ENCODE measurements at regions not wholly inside any gene's neighbourhood (a gene's known extent, or its start where the extent isn't known, plus 50 kb on each side); places are given as distances from the start of the nearest gene placed in this dataset.

- peaks cover 0 to 3% (median 0%) of the 10 kb centered on the region in 4 experiments; a peak in 1 of 7 replicates for H3K4me1 ChIP-seq (replicated peaks in 1 of 4; ENCODE audit: control insufficient read depth in 3 of 4, insufficient read depth in 4 of 4, low read length in 3 of 4)
- H3K36me3 ChIP-seq (ENCODE audit: control insufficient read depth in 2 of 4, insufficient read depth in 4 of 4, low read length in 3 of 4) = no peaks in the 10 kb centered on the region
- no peak overlapping the region for H3K56ac ChIP-seq (replicated peaks; ENCODE audit: insufficient read length, low read depth, low read length)
- H3K27me3 ChIP-seq (replicated peaks in 1 of 4; ENCODE audit: control insufficient read depth in 3 of 4, extremely low read depth in 1 of 4, insufficient read depth in 3 of 4, low read length in 3 of 4) = no peaks in the 10 kb centered on the region
- H2BK15ac ChIP-seq (ENCODE audit: low read length) = no peak overlapping the region
- no peak overlapping the region for H3K14ac ChIP-seq (ENCODE audit: insufficient read length)
- H3K79me2 ChIP-seq (ENCODE audit: control insufficient read depth in 1 of 2, insufficient read depth in 2 of 2, low read length in 2 of 2) = no peaks in the 10 kb centered on the region
- TF ChIP-seq ASH2L (IDR thresholded peaks at IDR 0.05; ENCODE audit: low read length) (no peak), POLR2AphosphoS5 (IDR thresholded peaks at IDR 0.05; ENCODE audit: low read depth, low read length) (no peak), POLR2A (IDR thresholded peaks at IDR 0.05; ENCODE audit: control extremely low read depth in 1 of 2, low read depth in 2 of 2, low read length in 2 of 2) (no peak), SP4 (IDR thresholded peaks at IDR 0.05; ENCODE audit: low read length) (no peak), E2F6 (IDR thresholded peaks at IDR 0.05) (no peak), BRCA1 (IDR thresholded peaks at IDR 0.05; ENCODE audit: low read depth, low read length) (no peak), TAF1 (IDR thresholded peaks at IDR 0.05; ENCODE audit: low read depth, low read length) (no peak), BCL11A (IDR thresholded peaks at IDR 0.05; ENCODE audit: low read depth in 2 of 2, low read length in 2 of 2) (no peak)
- no peak overlapping the region for H2BK12ac ChIP-seq (ENCODE audit: low read depth, low read length)
- no peak overlapping the region for H3K4me3 ChIP-seq (ENCODE audit: extremely low read depth in 1 of 4, insufficient read depth in 2 of 4, low read depth in 3 of 4, low read length in 4 of 4)
- H2BK120ac ChIP-seq (replicated peaks; ENCODE audit: low read depth, low read length) = no peak overlapping the region
- H3K9me3 ChIP-seq (ENCODE audit: insufficient read depth in 2 of 2, low read depth in 1 of 2, low read length in 1 of 2) = no peaks in the 10 kb centered on the region
- H2BK20ac ChIP-seq (ENCODE audit: low read length) = no peak overlapping the region
- H3K18ac ChIP-seq (ENCODE audit: extremely low read depth, low read length) = no peak overlapping the region
- no peak overlapping the region for H3K4me2 ChIP-seq (ENCODE audit: insufficient read depth in 1 of 2, low read depth in 2 of 2, low read length in 2 of 2)
- no peak overlapping the region for H2AFZ ChIP-seq (ENCODE audit: low read length)
- no peak overlapping the region for H4K8ac ChIP-seq (ENCODE audit: extremely low read depth, insufficient read depth, low read length)
- H2BK5ac ChIP-seq (ENCODE audit: low read depth, low read length) = no peak overlapping the region
- no peak overlapping the region for H4K5ac ChIP-seq (ENCODE audit: insufficient read length, low read depth, low read length)
- H3K23me2 ChIP-seq (ENCODE audit: low read depth, low read length) = no peaks in the 10 kb centered on the region
- DNase-seq (ENCODE audit: low read depth in 1 of 2, low spot score in 2 of 2) (no peak), FAIRE-seq (no peak)
- no peaks in the 10 kb centered on the region for H4K20me1 ChIP-seq (replicated peaks in 1 of 2; ENCODE audit: control insufficient read depth in 1 of 2, insufficient read depth in 2 of 2, low read length in 2 of 2)
- H3K9ac ChIP-seq (replicated peaks in 1 of 4; ENCODE audit: extremely low read depth in 1 of 4, low read depth in 3 of 4, low read length in 3 of 4) = no peak overlapping the region
- H3K27ac ChIP-seq (ENCODE audit: low read depth, low read length) = no peak overlapping the region
- H3K4ac ChIP-seq (replicated peaks; ENCODE audit: insufficient read length, low read depth, low read length) = no peak overlapping the region
- no peak overlapping the region for H2AK5ac ChIP-seq (ENCODE audit: low read depth, low read length)
- H3K23ac ChIP-seq (ENCODE audit: insufficient read length) = no peak overlapping the region
- 96% methylated on average over 3 of the region's 3 CpGs; no CpG with 5 or more reads in 1 of the 2 experiments for WGBS, 2 experiments (ENCODE audit: extremely low coverage in 1 of 2, insufficient coverage in 1 of 2, insufficient read length in 1 of 2, insufficient replicate concordance in 2 of 2, low coverage in 1 of 2, low lambda C conversion rate in 2 of 2, missing lambda C conversion rate in 1 of 2)
- no peak overlapping the region for H4K91ac ChIP-seq (replicated peaks; ENCODE audit: insufficient read length, low read length)
- ChIA-PET POLR2A (ENCODE audit: partially characterized antibody) (no interaction called here), CTCF (ENCODE audit: partially characterized antibody) (interaction anchor here (0.9 to 1.2 kb wide), 2 partner anchors 20 to 69 kb away, joined by 3 read pairs; no protein-coding TSS in a partner anchor)
- H3K79me1 ChIP-seq (ENCODE audit: low read depth, low read length) = no peaks in the 10 kb centered on the region
These were observed 465.3 kb upstream of the PTBP2 start for GRCh38 chr1:96256130-96256790.

Data from H1 (cell line).